GM21367 (cell line): ENCODE measurements at regions not wholly inside any gene's neighbourhood (a gene's known extent, or its start where the extent isn't known, plus 50 kb on each side); places are given as distances from the start of the nearest gene placed in this dataset.

Experiments
- ATAC-seq: cut with Tn5 transposase; IDR thresholded peaks from one replicate; pipeline ENCODE4 v1.9.1; 2021; ENCODE audit not compliant: unreplicated experiment

DNA sequence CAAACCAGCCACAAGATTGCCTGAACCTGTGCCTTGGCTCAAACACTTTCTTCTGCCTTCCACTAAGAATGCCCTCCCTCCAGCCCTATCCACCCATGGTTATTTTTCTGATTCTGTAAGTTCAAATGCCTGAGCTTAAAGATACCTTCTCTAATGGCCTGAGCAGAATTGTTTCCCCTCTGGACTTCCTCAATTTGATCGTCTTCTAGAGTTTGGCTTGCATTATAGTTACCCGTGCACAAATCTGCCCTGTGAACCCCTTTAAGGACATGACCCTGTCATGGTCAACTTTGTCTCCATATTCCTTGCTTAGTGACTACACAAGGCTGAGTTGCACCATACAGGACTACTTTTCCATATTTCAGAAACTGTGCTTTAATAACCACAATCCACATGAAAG, 481.0 kb downstream of the FOXO1 start:
- no peak for ATAC-seq

DNA sequence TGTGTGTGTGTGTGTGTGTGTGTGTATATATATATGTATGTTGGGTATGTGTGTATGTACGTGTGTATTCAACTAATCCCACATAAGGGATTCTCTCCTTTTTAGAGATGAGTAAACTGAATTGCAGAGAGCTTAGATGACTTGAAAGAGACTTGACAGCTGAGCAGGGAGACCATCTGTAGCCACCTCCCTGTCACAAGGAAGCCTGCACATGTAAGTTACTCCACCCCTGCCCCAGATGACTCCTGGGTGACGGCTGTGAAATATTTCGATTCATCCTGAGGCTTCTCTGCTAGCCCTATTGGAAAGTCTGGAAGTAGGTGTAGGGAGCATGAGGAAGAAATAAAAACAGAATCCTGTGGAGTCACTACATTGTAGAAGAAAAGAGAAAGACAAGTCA, 480.4 kb downstream of the FOXO1 start:
- no peak for ATAC-seq

DNA sequence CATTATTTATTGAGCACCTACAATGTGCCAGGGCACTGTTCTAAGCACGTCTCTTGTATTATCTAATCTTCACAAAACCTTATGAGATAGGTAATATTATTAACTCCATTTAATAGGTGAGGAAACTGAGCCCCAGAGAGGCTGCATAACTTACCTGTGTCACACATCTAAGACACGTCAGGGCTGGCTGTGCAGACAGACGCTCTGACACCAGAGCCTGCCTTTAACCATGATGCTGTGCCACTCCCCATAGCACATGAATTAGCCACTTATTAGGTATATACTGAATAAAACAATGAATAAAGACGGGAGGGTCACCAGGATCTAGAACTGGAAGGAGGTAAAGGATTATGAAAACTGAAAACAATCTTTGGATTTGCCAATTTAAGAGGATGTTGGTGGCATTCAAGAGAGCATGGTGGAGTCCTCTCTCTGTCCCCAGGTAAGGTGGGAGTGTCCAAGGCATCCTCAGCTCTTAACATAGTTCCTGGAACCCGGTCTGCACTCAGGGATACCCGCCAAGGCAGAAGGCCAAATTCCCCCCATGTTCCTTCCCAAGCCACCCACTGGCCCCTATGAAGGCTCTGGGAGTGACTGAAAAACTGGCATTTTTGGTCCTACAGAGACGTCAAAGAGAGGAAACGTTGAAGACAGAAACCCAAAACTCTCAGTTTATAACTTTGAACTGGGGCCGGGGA, 479.7 kb downstream of the FOXO1 start:
- no peak for ATAC-seq

DNA sequence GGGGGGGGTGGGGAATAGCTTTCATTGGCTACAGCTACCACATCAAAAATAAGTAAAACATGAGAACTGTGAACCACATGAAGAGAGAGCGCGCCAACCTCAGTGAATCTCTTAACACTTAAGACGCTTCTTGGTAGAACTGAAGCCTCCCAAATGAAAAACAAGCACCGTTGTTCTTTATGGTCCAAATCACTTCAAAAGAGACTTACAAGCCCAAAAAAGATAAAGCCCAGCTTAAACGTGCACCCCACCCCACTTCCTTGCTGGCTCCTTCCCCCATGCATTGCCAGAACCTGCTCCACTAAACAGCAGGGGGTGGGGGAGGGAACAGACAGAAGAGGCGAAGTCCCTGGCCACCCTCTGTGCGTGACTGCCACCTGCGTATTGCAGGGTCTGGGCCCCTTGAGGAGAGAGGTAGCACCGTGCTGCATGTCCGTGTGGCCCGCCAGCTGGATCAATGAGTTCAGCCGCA, 479.1 kb downstream of the FOXO1 start:
- no peak for ATAC-seq

DNA sequence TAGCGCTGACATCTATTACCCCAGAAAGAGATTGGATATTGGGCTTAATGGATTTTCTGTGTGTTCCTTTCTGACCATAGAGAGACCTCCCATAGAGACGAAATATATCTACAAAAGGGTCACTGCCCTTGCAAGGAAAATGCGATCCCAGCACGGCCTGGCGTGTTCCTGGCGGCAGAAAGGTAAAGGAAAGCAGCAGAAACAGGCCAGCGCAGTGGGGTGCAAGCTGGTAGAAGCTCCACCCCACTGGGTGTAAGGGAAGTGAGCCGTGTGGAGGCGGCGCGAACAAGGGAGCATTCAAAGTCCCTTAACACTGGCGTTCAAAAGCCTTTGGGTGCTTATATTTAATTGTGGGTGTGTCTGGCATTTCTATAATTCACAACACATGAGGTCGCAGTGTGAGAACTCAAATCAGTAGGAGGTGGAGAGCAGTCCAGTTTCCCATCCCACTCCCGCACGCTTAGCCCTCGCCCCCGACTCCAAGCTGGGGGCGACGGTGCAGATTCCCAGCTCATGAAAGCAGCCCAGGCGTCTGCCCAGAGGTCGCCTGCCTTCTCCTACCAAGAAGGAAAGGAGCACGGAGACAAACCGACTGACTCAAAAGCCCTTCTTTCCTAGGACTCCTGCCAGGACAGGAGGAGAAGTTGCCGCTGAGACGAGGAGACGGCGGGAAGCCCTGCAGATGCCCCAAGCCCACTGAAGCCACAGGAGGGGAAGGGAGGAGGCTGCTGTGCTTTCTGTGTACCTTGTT, 478.4 kb downstream of the FOXO1 start:
- ATAC-seq = no peak

DNA sequence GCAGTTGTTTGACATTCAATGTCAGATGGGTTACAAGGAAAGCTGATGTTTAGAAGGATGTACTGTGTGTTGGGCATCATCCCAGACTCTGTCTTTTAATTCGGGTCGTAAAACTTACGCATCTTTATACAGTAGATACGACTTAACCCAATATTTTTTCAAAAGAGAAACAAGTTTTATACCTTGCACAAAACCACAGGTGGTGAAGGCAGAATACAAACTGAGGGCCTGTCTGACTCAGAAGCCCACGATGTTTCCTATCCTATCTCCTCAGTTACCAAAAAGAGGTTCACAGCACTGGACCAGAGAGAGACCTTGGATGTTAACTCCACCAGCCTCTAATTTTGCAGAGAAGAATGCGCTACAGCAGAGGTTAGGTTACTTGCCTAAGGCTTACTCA, 477.0 kb downstream of the FOXO1 start:
- ATAC-seq = no peak

DNA sequence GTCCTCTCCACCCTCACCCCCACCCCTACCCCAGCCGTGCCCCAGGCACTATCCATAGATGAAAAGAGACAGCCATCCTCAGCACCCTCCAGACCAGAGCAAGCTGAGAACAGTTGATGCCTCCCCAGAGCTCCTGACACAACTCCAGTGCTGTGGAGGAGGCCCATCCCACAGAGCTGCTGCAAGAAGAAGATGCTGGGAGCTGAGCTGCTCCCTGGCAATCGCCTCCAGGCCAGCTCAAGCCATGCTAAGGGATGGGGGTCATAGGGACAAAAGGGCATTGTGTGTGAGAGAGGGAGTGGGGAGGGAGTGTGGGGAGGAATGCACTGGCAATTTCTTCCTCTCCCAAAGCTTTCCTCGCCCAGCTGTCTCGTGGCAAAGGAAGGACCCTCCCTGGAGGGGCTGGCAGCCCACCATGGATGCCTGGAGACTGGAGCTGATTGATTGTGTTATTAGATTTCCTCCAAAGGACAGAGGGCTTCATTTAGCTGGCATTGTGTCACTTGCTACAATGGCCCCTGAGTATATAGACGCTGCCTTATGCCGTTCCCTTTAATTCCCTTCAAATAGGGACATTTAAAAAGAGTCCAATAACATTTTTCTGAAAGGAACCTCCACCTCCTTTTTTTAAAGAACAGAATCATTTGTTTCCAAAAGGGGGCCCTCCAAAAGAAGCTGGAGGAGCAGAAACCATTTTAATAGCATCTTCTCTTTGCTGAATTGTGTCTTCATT, 476.4 kb downstream of the FOXO1 start:
- ATAC-seq = no peak

DNA sequence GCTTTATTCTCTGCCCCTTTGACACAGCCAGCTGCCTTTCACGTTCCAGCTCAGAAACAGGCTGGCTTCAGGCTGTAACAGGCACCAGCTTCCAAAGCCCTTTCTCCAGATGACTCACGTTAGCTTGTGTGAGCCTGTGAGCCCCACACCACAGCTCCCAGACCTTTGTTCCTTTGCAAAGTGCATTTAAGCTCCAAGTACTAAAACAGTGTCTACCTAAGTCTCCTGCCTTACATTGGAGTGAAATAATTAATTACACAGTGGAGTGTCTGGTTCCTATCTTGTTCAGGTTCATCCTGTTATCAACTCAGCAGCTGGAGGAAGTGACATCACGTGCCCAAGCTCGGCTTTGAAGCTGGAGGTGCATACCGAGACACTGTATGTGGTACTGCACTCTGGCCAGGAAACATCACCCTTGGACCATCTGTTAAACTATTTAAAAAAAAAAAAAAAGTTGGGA, 475.8 kb downstream of the FOXO1 start:
- ATAC-seq = no peak

DNA sequence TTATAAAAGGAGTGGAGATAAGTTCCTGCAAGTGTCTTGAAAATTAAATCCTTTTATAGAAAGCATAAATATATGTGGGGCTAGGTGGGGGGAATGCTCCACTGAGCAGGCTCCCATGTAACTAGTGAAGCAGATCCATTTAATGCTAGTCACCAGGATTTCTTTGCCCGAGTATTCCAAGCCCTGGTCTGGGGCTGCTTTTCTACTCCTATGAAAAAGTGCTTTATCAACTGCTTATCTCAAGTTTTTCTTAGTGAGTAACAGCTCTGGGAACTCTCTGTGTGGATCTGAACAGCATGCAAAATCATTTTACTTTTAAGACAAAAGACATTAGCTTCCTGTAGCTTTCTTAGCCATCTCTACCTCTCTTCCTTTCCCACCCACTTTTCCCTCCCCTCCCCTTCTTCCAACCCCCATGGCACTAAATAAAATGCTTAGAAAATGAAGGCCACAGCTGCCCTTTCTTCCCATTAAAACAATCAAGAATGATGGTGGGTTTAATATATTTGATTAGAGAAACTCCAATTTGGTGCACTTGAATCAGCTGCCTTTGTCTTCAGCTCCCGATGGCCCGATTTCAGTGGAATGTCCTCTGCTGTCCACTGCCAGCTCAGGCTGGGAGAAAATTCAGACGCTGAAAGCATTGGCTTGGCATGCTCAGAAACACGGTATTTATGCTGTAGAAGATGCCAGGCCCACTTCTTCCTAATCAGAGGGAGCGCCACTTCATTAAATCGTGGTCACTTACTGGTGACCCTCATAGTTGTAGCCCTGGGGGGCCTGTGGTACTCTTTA, 475.1 kb downstream of the FOXO1 start:
- no peak for ATAC-seq

DNA sequence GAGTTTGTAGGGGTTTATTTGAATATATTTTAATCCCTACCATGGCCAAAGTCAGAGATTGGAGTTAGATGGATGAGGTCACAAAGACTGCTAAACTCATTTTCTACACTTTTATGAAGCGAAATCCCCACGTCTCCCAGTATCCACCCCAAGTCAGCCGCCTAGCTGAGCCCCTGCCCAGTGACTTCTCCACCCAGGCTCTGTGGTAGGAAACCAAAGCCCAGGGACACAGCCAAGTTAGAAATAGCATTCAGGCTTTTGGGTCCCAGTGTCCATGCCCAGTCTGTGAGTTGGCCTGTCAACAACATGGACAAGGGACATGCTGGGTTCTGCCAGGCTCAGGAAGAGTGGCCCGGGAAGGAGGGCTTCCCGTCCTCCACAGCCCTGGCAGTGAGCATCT, 474.0 kb downstream of the FOXO1 start:
- no peak for ATAC-seq

DNA sequence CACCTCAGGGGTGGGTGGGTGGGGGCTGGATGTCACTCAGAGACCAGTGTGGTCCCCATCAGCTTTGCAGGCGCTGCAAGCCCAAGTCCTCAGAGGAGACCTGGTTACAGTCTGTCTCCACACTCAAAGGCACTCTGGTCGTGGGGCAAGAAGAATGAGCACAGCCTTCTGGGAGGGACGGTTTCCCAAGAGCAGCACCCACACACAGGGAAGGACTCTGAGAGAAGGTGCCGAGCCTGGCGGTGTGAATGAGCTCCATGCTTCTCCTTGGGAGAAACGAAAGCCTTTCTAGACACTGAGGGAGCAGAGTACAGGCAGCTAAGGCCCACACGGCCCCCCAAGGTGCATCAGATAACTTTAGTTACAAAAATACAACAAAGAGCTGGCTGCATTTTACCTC, 473.6 kb downstream of the FOXO1 start:
- ATAC-seq = no peak

DNA sequence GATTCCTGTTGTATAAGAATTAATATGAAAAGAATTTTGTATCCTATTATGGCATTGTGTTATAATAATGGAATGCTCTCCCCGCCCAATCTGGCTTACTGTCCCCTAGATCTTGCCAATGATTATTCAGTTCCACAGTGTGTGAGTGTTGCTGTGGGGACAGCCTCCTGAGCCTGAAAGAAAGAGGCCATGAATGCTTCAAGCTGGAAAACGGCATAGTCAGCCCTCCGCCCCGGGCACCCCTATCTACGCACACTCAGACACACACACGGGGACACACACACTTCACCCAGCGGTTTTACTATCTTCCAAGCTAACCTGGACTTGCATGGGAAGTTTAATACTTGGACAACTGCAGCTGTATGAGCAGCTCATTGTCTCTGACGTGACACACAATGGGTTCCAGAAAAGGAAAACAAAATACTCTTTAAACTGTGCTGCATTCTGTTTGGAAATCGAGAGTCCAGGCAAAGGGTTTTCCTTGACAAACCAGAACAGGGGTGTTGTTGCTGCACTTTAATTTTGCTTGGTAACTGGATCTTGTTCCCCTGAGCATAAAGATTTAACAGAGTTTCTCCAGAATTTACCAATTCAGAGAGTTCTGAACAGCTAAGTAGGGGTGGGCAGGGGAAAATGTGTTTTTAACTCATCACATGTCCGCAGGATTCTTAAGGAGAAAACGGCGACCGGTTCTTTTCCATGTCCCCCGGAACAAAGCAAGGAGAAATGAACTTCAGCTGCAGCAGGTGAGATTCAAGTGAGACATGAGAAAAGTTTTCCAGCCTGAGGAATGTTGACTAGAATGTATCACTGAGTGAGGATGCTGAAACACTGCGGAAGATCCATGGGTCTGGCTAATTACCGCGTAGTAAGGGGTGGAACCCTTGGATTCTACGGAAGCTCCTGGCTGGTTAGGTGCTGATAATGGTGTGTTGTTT, 472.9 kb downstream of the FOXO1 start:
- ATAC-seq = no peak

DNA sequence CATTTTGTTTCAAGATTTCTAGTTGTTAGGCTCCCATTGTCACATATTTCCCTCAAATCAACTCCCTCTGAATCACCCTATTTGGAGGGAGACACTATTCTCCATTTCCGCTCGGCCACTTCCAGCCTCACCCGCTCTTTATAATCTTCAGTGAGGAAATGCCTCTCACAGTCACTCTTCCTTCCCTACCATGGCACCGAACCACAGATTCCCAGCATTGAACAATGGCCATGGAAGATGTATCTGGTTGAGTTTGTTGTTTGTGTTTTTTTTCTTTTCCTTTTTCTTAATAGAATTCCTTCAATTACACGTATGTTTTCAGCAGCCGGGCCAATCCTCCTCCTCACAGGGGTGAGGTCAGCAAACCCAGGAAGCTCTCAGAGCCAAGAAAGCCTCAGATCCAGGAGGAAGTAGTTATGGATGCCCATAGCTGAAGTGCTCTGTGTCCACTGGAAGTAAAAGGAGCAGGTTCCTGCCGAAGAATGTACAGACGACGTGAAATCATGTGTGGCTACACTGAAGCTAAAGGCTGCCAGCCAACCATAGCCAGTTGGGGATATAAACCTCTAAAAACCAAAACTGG, 472.1 kb downstream of the FOXO1 start:
- ATAC-seq = no peak

DNA sequence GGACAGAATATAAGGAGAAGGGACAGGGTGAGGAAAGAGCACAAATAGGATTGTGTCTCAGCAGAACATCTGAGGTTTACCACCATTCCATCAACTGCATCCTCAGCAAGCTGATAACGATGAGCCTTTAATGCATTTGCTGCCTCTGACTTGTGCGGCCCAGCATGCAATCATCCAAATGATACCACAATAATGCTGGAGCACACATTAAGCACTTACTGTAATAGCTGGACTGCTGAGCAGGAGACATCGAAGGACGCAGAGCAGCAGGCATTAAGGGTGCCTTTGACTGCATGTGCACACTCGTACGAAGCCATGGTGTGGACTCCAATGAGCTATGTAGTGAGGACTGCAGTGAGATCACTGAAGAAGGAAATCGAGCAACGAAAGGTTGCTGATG, 469.4 kb downstream of the FOXO1 start:
- no peak for ATAC-seq

DNA sequence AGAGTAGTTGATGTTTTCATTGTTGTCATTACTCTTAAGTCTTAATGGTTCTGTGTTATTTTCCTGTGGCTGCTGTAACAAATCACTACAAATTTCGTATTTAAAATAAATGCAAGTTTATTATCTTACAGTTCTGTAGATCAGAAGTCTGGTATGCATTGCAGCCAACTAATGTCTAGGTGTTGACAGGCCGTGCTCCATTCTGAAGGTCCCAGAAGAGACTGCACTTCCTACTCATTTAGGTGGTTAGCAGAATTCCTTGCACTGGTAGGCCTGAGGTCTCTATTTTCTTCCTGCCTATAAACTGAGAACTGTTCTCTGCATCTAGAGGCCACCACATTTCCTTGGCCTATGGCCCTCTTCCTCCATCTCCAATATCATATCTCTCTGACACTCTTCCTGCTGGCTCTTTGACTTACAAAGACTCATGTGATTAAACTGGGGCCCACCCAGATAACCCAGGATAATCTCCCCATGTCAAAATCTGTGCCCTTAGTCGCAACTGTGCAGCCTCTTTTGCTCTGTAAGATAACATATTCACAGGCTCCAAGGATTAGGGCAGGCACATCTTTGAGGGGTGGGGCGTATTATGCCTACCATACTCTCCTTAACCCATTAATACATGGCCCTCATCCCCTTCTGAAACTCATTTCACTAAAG, 468.4 kb downstream of the FOXO1 start:
- ATAC-seq = no peak

DNA sequence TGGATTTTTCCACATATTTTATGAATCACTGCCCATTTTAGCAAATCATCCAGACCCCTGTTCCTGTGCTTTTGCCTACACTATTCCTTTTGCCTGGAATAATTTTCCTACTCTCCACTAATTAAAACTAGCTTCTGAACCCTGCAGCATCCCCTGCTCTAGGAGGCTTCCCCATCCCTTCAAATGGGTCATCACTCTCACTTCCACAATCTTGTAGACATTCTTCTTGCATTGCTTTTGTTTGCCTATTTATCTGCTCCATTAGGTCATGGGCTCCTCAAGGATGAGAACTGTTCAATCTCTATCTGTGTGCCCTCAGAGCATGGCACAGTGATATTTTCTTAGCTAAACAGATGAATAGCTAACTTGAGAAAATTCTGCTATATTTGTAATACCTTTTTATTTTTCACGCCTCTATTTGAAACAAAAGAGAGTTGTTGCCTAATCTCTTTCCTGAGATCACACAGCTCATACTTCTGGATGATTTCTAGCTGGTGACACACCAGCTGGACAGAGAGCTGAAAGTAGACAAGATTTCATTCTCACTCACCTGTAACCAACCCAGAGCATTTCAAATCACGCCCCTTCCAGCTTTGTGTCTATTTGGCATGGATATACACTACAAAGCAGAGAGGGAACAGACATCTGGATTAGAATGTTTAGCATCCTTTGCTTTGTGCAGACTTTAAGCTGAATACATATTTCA, 466.0 kb downstream of the FOXO1 start:
- ATAC-seq = no peak

DNA sequence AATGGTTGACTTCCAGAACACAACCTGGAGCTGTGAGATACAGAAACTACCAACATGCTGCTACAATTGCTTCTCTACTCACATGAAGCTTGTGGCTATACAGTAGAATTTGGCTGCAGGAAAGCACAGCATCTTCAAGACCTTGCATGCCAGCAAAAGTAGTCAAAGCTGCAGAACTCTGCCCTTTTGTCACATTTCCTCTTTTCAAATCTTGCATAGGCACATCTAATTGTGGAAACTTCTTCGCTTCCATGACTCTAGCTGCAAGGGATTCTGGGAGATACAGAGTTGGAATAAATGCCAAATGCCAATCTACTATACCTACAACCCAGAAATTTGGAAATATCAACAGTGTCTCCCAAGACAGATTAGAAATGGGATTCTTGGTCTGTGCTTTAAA, 462.2 kb downstream of the FOXO1 start:
- no peak for ATAC-seq

DNA sequence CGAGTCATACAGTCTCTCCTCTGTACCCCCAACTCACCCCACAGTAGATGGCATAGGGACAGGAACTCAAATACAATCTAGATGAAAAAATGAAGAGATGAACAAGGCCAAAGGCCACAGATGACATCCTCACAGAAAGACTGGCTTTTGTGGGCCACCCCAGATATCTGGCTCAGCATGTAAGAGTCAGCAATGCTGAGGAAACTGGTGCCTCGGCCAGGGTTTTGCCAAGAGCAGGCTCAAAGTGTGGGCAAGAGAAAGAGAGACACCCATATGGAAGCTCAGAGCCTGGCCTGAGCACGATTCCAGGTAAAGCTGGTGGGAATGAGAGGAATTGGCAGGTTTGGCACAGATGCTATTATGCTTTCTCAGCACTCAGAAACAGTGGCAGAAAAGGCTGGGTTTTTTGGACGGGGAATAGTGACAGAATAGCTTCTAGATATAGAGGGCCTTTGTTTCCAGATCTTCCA, 460.6 kb downstream of the FOXO1 start:
- ATAC-seq = no peak
